ENCODE measurements at regions not wholly inside any gene's neighbourhood (a gene's known extent, or its start where the extent isn't known, plus 50 kb on each side); places are given as distances from the start of the nearest gene placed in this dataset.

DNA sequence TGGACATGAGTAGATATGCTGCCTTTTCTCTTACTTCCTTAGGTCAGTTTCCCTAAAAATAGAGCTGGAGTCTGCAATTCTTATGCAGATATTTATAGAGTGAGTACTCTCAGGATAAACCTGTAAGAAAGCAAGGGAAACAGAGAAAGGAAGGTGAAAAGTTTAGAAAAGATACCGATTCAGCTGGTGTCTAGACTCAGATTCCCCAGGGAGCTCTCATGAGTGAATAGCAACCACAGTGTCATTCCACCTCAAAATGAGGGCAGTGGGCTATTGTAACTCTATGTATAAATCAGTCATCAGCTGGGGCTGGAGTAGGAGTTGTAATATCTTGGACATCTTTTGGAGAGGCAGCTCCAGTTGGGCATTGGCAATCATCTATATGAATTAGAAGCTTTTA lies 1485.1 kb upstream of the TMEFF2 start:
- Histone ChIP-seq H3K9me3 (no peaks in the 10 kb centered on the region), H3K4me1 (no peaks in the 10 kb centered on the region), H3K4me3 (no peak overlapping the region), H3K27ac (no peak overlapping the region), H3K4me2 (no peak overlapping the region)
- no peak for TF ChIP-seq ESRRA (IDR thresholded peaks at IDR 0.05; ENCODE audit: borderline replicate concordance, low read length)
- no peak for TF ChIP-seq ZSCAN20 (CRISPR knock-in tag; IDR thresholded peaks at IDR 0.05)
- no peak for TF ChIP-seq KDM1A (IDR thresholded peaks at IDR 0.05; ENCODE audit: low read depth)
- no peak for TF ChIP-seq RNF2 (IDR thresholded peaks at IDR 0.05; ENCODE audit: borderline replicate concordance, low read depth)
- TF ChIP-seq MYC (IDR thresholded peaks at IDR 0.05; ENCODE audit: borderline replicate concordance, low read length), result no peak
- TF ChIP-seq CEBPB (IDR thresholded peaks at IDR 0.05), result no peak
- no peak for TF ChIP-seq BHLHE40 (IDR thresholded peaks at IDR 0.05; ENCODE audit: low read depth, low read length)
- no peak for TF ChIP-seq RARB (CRISPR knock-in tag; IDR thresholded peaks at IDR 0.05)
- no peak for TF ChIP-seq RAD21 (conservative IDR thresholded peaks at IDR 0.05 in 1 of 2, IDR thresholded peaks at IDR 0.05 in 1 of 2)
- TF ChIP-seq HDAC2 (IDR thresholded peaks at IDR 0.05), result no peak
- no peak for TF ChIP-seq MAZ (IDR thresholded peaks at IDR 0.05; ENCODE audit: borderline replicate concordance, low read depth, low read length)
- no peak for TF ChIP-seq JUN (IDR thresholded peaks at IDR 0.05)
- TF ChIP-seq HOXA7 (CRISPR knock-in tag; IDR thresholded peaks at IDR 0.05), result no peak
- no peak for TF ChIP-seq HOXB13 (CRISPR knock-in tag; IDR thresholded peaks at IDR 0.05; ENCODE audit: low read depth)
- TF ChIP-seq CBX8 (IDR thresholded peaks at IDR 0.05), result no peak
- TF ChIP-seq SREBF2 (IDR thresholded peaks at IDR 0.05), result no peak
- TF ChIP-seq, protein P1, sequence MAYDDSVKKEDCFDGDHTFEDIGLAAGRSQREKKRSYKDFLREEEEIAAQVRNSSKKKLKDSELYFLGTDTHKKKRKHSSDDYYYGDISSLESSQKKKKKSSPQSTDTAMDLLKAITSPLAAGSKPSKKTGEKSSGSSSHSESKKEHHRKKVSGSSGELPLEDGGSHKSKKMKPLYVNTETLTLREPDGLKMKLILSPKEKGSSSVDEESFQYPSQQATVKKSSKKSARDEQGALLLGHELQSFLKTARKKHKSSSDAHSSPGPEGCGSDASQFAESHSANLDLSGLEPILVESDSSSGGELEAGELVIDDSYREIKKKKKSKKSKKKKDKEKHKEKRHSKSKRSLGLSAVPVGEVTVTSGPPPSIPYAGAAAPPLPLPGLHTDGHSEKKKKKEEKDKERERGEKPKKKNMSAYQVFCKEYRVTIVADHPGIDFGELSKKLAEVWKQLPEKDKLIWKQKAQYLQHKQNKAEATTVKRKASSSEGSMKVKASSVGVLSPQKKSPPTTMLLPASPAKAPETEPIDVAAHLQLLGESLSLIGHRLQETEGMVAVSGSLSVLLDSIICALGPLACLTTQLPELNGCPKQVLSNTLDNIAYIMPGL (CRISPR knock-in tag; IDR thresholded peaks at IDR 0.05; ENCODE audit: borderline replicate concordance), result no peak
- TF ChIP-seq RCOR1 (IDR thresholded peaks at IDR 0.05; ENCODE audit: low read depth, low read length), result no peak
- TF ChIP-seq, protein P2, sequence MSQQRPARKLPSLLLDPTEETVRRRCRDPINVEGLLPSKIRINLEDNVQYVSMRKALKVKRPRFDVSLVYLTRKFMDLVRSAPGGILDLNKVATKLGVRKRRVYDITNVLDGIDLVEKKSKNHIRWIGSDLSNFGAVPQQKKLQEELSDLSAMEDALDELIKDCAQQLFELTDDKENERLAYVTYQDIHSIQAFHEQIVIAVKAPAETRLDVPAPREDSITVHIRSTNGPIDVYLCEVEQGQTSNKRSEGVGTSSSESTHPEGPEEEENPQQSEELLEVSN (IDR thresholded peaks at IDR 0.05; ENCODE audit: borderline replicate concordance, low read depth), result no peak
- no peak for TF ChIP-seq ZFP36 (IDR thresholded peaks at IDR 0.05; ENCODE audit: borderline replicate concordance, partially characterized antibody)
- ChIA-PET POLR2A (no interaction called here), CTCF (no interaction called here)
- ATAC-seq (no peak), FAIRE-seq (no peak), DNase-seq (ENCODE audit: low read depth in 1 of 2, low spot score in 1 of 2) (no peak)
- WGBS (ENCODE audit: missing lambda C conversion rate), result 24% methylated on average over 1 of the region's 1 CpG

DNA sequence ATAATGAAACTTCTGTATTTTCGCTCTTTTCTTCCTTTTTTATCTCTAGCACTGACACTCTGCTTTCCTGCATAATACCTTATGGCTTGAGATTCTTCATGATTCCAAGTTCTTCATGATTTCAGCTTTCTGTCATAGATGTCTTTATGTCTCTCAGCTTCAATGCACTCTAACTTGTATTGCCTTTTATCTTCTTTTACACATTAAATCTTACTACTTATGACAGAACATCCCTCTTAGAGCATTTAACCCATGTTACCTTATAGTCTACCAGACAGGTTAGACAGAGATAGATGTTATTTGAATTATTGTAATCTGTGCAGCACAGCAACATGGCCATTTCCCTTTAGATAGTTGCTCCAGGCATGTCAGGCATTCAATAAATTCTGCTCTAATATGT lies 1475.7 kb upstream of the TMEFF2 start:
- POLR2A ChIA-PET, result no interaction called here
- no peak overlapping the region for H3K27ac ChIP-seq
- DNase-seq (ENCODE audit: low read depth in 1 of 2, low spot score in 1 of 2) (no peak), FAIRE-seq (no peak), ATAC-seq (no peak)
- H3K9me3 ChIP-seq, result no peaks in the 10 kb centered on the region
- no peak overlapping the region for H3K4me2 ChIP-seq
- CTCF ChIA-PET, result no interaction called here
- 31% methylated on average over 1 of the region's 1 CpG for WGBS (ENCODE audit: missing lambda C conversion rate)
- no peak overlapping the region for H3K4me3 ChIP-seq
- TF ChIP-seq PHF8 (IDR thresholded peaks at IDR 0.05; ENCODE audit: borderline replicate concordance, low read depth), result no peak
- no peak for TF ChIP-seq EP300 (IDR thresholded peaks at IDR 0.05)
- TF ChIP-seq, protein P3, sequence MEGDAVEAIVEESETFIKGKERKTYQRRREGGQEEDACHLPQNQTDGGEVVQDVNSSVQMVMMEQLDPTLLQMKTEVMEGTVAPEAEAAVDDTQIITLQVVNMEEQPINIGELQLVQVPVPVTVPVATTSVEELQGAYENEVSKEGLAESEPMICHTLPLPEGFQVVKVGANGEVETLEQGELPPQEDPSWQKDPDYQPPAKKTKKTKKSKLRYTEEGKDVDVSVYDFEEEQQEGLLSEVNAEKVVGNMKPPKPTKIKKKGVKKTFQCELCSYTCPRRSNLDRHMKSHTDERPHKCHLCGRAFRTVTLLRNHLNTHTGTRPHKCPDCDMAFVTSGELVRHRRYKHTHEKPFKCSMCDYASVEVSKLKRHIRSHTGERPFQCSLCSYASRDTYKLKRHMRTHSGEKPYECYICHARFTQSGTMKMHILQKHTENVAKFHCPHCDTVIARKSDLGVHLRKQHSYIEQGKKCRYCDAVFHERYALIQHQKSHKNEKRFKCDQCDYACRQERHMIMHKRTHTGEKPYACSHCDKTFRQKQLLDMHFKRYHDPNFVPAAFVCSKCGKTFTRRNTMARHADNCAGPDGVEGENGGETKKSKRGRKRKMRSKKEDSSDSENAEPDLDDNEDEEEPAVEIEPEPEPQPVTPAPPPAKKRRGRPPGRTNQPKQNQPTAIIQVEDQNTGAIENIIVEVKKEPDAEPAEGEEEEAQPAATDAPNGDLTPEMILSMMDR (IDR thresholded peaks at IDR 0.05), result no peak
- no peak for TF ChIP-seq CEBPB (IDR thresholded peaks at IDR 0.05)
- no peaks in the 10 kb centered on the region for H3K4me1 ChIP-seq
